ENCODE measurements at regions not wholly inside any gene's neighbourhood (a gene's known extent, or its start where the extent isn't known, plus 50 kb on each side); places are given as distances from the start of the nearest gene placed in this dataset.

GRCh38 chr11:122219791-122220190, 103.8 kb upstream of the BLID start:
- no peaks in the 10 kb centered on the region for H3K36me3 ChIP-seq (ENCODE audit: insufficient read depth, low read length)
- H3K9me2 ChIP-seq (replicated peaks; ENCODE audit: low read depth, low read length): no peaks in the 10 kb centered on the region
- H2AFZ ChIP-seq (ENCODE audit: low read length): no peak overlapping the region
- H3K4me3 ChIP-seq (ENCODE audit: low read length, poor library complexity, severe bottlenecking): no peak overlapping the region
- H3F3A ChIP-seq (ENCODE audit: low read depth): no peaks in the 10 kb centered on the region
- no peak overlapping the region for H3K9ac ChIP-seq (ENCODE audit: low read depth, low read length, poor library complexity, severe bottlenecking)
- TF ChIP-seq CTCF (conservative IDR thresholded peaks at IDR 0.05; ENCODE audit: low read length) (no peak), EZH2phosphoT487 (IDR thresholded peaks at IDR 0.05; ENCODE audit: borderline replicate concordance) (no peak)
- H3K9me3 ChIP-seq (ENCODE audit: insufficient read depth, low read depth, low read length): no peaks in the 10 kb centered on the region
- H3K4me2 ChIP-seq (ENCODE audit: low read depth, low read length, poor library complexity, severe bottlenecking): no peak overlapping the region
- no peaks in the 10 kb centered on the region for H3K79me2 ChIP-seq (ENCODE audit: insufficient read depth, low read length)
- H3K27me3 ChIP-seq (ENCODE audit: insufficient read depth, low read length, poor library complexity, severe bottlenecking): no peaks in the 10 kb centered on the region
- no peaks in the 10 kb centered on the region for H3K4me1 ChIP-seq (ENCODE audit: insufficient read depth, low read length, poor library complexity, severe bottlenecking)
- no peaks in the 10 kb centered on the region for H4K20me1 ChIP-seq (ENCODE audit: insufficient read depth, low read length, poor library complexity, severe bottlenecking)

DNA sequence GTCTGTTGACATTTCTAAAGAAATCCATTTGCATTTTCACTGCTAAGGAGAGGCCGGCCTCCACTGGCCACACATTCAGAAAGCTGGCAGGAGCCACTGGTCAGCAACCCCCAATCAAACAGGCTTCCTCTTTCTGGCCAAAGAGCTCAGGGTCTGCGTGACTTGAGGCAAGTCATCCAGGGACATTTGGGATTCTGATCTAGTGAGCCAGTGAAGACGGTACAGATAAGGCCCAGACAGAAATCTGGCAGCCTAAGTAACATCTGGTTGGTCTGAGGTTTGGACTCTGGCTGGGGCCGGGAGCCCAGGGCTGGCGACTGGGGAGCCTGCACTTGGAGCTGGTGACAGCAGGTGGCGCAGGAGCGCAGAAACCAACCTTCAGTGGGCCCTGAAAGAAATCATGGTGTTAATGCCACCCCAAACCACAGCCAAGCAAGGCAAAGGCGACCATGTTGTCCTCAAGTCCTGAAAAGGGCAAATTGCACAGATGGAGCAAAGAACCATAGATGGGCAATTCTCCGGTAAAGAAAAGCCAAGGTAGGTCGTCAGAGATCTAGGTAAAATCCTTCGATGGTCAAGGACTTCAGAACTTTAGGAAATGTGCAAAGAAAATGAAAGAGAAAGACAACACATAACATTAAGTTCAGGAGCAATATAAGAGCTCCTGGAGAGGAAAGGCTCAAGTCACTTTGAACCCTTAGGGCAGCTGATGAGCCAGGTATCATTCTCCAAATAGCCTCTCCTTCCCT, 99.4 kb upstream of the BLID start:
- H3K4me1 ChIP-seq (ENCODE audit: insufficient read depth, low read length, poor library complexity, severe bottlenecking): no peaks in the 10 kb centered on the region
- H3K9me2 ChIP-seq (replicated peaks; ENCODE audit: low read depth, low read length): no peaks in the 10 kb centered on the region
- peak overlapping the region; percentile 62; the same call in 1 of the 2 replicates for H2AFZ ChIP-seq (ENCODE audit: low read length)
- peak; percentile 97 for TF ChIP-seq CTCF (conservative IDR thresholded peaks at IDR 0.05; ENCODE audit: low read length)
- TF ChIP-seq EZH2phosphoT487 (IDR thresholded peaks at IDR 0.05; ENCODE audit: borderline replicate concordance): no peak
- no peaks in the 10 kb centered on the region for H4K20me1 ChIP-seq (ENCODE audit: insufficient read depth, low read length, poor library complexity, severe bottlenecking)
- H3F3A ChIP-seq (ENCODE audit: low read depth): no peaks in the 10 kb centered on the region
- H3K27me3 ChIP-seq (ENCODE audit: insufficient read depth, low read length, poor library complexity, severe bottlenecking): no peaks in the 10 kb centered on the region
- no peak overlapping the region for H3K9ac ChIP-seq (ENCODE audit: low read depth, low read length, poor library complexity, severe bottlenecking)
- H3K4me2 ChIP-seq (ENCODE audit: low read depth, low read length, poor library complexity, severe bottlenecking): peak overlapping the region; percentile 16
- no peaks in the 10 kb centered on the region for H3K36me3 ChIP-seq (ENCODE audit: insufficient read depth, low read length)
- H3K9me3 ChIP-seq (ENCODE audit: insufficient read depth, low read depth, low read length): no peaks in the 10 kb centered on the region
- no peak overlapping the region for H3K4me3 ChIP-seq (ENCODE audit: low read length, poor library complexity, severe bottlenecking)
- H3K79me2 ChIP-seq (ENCODE audit: insufficient read depth, low read length): no peaks in the 10 kb centered on the region

DNA sequence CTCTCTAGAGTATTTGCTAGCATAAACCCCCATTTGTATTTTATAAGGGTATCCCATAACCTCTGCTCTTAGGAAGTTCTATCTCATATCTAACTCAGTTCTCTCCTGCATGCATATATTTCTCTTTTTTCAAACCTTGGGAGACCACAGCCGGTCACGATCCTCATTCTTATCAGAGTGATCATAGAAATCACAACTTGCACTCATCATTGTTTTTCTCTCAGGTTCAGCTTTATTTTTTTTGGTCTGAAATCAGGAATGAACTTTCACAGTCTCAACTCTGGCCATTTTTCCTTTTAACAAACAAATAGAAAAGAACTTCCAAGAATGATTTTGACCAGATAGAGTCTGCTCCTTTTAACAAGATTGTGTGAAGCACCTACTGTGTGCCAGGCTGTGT, 98.6 kb upstream of the BLID start:
- no peak overlapping the region for H3K4me2 ChIP-seq (ENCODE audit: low read depth, low read length, poor library complexity, severe bottlenecking)
- no peak overlapping the region for H2AFZ ChIP-seq (ENCODE audit: low read length)
- TF ChIP-seq CTCF (conservative IDR thresholded peaks at IDR 0.05; ENCODE audit: low read length): no peak
- TF ChIP-seq EZH2phosphoT487 (IDR thresholded peaks at IDR 0.05; ENCODE audit: borderline replicate concordance): no peak

More for the DNA sequence above, 98.6 kb upstream of the BLID start:
- Histone ChIP-seq H3K4me3 (ENCODE audit: low read length, poor library complexity, severe bottlenecking) (no peak overlapping the region), H3K79me2 (ENCODE audit: insufficient read depth, low read length) (no peaks in the 10 kb centered on the region), H3K9me3 (ENCODE audit: insufficient read depth, low read depth, low read length) (no peaks in the 10 kb centered on the region), H4K20me1 (ENCODE audit: insufficient read depth, low read length, poor library complexity, severe bottlenecking) (no peaks in the 10 kb centered on the region), H3K9me2 (replicated peaks; ENCODE audit: low read depth, low read length) (no peaks in the 10 kb centered on the region), H3K4me1 (ENCODE audit: insufficient read depth, low read length, poor library complexity, severe bottlenecking) (no peaks in the 10 kb centered on the region), H3F3A (ENCODE audit: low read depth) (no peaks in the 10 kb centered on the region), H3K9ac (ENCODE audit: low read depth, low read length, poor library complexity, severe bottlenecking) (no peak overlapping the region), H3K36me3 (ENCODE audit: insufficient read depth, low read length) (no peaks in the 10 kb centered on the region), H3K27me3 (ENCODE audit: insufficient read depth, low read length, poor library complexity, severe bottlenecking) (no peaks in the 10 kb centered on the region)

All from Loucy (cell line).